ENCODE measurements at regions not wholly inside any gene's neighbourhood (a gene's known extent, or its start where the extent isn't known, plus 50 kb on each side); places are given as distances from the start of the nearest gene placed in this dataset.
"Not testable (repeated sequence)": the region's sequence is repeated elsewhere in the genome, so short reads cannot be mapped to it uniquely, and the experiment has no call there.

GRCh38 chr9:108774088-108774487 is 81.7 kb downstream of the ACTL7B start:
- TF ChIP-seq, protein P1, sequence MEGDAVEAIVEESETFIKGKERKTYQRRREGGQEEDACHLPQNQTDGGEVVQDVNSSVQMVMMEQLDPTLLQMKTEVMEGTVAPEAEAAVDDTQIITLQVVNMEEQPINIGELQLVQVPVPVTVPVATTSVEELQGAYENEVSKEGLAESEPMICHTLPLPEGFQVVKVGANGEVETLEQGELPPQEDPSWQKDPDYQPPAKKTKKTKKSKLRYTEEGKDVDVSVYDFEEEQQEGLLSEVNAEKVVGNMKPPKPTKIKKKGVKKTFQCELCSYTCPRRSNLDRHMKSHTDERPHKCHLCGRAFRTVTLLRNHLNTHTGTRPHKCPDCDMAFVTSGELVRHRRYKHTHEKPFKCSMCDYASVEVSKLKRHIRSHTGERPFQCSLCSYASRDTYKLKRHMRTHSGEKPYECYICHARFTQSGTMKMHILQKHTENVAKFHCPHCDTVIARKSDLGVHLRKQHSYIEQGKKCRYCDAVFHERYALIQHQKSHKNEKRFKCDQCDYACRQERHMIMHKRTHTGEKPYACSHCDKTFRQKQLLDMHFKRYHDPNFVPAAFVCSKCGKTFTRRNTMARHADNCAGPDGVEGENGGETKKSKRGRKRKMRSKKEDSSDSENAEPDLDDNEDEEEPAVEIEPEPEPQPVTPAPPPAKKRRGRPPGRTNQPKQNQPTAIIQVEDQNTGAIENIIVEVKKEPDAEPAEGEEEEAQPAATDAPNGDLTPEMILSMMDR (IDR thresholded peaks at IDR 0.05; ENCODE audit: low read depth, low read length), result not testable (repeated sequence)
- TF ChIP-seq EZH2phosphoT487 (IDR thresholded peaks at IDR 0.05; ENCODE audit: low read depth), result not testable (repeated sequence)
